ENCODE measurements at regions not wholly inside any gene's neighbourhood (a gene's known extent, or its start where the extent isn't known, plus 50 kb on each side); places are given as distances from the start of the nearest gene placed in this dataset.

GRCh38 chr1:79815115-79815514 is 808.6 kb upstream of the ADGRL4 start:
- no peak for TF ChIP-seq EZH2phosphoT487 (IDR thresholded peaks at IDR 0.05; ENCODE audit: insufficient read depth, low read depth)
- no peak for TF ChIP-seq EZH2 (IDR thresholded peaks at IDR 0.05; ENCODE audit: insufficient read depth, poor library complexity, severe bottlenecking)

Data from GM23248 (cell line).